Cardiac fibroblast (primary cell): ENCODE measurements at regions not wholly inside any gene's neighbourhood (a gene's known extent, or its start where the extent isn't known, plus 50 kb on each side); places are given as distances from the start of the nearest gene placed in this dataset.

Experiments
- DNase-seq, 2 donors: peaks; one replicate each; pipeline versions ENCODE4 v3.0.0 to v3.0.0-alpha.2; 2010; ENCODE audit warnings: low read depth in 2 of 2
- H3K4me3 ChIP-seq, 2 donors: replicated peaks in 1 of 2; 1 replicate in 1 of 2; 2 replicates in 1 of 2; pipeline ENCODE4 v1.5.1; 2011; ENCODE audit warnings: low read depth in 2 of 2, low read length in 2 of 2, mild to moderate bottlenecking in 2 of 2, moderate library complexity in 1 of 2
- TF ChIP-seq, protein P1 (sequence below): IDR thresholded peaks from one replicate; pipeline ENCODE4 v1.5.1; 2011; ENCODE audit warnings: low read depth, mild to moderate bottlenecking, low read length, inconsistent platforms

- no peak for DNase-seq
- TF ChIP-seq, protein P1, sequence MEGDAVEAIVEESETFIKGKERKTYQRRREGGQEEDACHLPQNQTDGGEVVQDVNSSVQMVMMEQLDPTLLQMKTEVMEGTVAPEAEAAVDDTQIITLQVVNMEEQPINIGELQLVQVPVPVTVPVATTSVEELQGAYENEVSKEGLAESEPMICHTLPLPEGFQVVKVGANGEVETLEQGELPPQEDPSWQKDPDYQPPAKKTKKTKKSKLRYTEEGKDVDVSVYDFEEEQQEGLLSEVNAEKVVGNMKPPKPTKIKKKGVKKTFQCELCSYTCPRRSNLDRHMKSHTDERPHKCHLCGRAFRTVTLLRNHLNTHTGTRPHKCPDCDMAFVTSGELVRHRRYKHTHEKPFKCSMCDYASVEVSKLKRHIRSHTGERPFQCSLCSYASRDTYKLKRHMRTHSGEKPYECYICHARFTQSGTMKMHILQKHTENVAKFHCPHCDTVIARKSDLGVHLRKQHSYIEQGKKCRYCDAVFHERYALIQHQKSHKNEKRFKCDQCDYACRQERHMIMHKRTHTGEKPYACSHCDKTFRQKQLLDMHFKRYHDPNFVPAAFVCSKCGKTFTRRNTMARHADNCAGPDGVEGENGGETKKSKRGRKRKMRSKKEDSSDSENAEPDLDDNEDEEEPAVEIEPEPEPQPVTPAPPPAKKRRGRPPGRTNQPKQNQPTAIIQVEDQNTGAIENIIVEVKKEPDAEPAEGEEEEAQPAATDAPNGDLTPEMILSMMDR: no peak
- no peak overlapping the region for H3K4me3 ChIP-seq
Measured at GRCh38 chr3:22111226-22111625, 360.2 kb upstream of the ZNF385D start.

GRCh38 chr3:22113453-22113852 lies 362.4 kb upstream of the ZNF385D start:
- TF ChIP-seq, protein P1: no peak
- peak in 1 of 2 donors; percentile 28 for DNase-seq
- no peak overlapping the region for H3K4me3 ChIP-seq

DNA sequence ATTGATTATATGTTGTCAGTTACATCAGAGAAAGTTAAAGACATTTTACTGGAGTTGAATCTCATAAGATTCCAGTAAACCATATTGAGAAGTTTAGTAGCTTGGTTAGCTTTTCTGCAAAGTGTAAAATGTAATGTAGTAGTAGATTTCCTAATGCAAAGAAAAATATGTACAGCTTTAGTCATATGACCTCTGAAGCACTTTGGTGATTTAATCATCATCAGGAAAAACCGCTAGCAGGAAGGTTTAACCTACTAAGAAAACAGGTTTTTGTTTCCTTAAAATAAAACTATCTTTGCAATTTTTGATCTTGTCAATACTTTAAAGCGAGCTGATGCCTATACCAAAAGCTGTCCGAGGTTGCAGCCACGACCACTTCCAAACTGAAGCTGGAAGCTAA lies 364.6 kb upstream of the ZNF385D start:
- no peak overlapping the region for H3K4me3 ChIP-seq
- TF ChIP-seq, protein P1: no peak
- peak in 1 of 2 donors; percentile 60 for DNase-seq

- H3K4me3 ChIP-seq: no peak overlapping the region
- TF ChIP-seq, protein P1: no peak
- peak; percentile 10 to 87 for DNase-seq
Measured at GRCh38 chr3:22117091-22117490, 366.1 kb upstream of the ZNF385D start.

GRCh38 chr3:22117751-22118346 lies 366.8 kb upstream of the ZNF385D start:
- TF ChIP-seq, protein P1: peak; percentile 48
- no peak overlapping the region for H3K4me3 ChIP-seq
- peak; percentile 67 to 85 for DNase-seq

- TF ChIP-seq, protein P1: no peak
- no peak for DNase-seq
Measured at GRCh38 chr3:22118542-22118941, 367.5 kb upstream of the ZNF385D start.

DNA sequence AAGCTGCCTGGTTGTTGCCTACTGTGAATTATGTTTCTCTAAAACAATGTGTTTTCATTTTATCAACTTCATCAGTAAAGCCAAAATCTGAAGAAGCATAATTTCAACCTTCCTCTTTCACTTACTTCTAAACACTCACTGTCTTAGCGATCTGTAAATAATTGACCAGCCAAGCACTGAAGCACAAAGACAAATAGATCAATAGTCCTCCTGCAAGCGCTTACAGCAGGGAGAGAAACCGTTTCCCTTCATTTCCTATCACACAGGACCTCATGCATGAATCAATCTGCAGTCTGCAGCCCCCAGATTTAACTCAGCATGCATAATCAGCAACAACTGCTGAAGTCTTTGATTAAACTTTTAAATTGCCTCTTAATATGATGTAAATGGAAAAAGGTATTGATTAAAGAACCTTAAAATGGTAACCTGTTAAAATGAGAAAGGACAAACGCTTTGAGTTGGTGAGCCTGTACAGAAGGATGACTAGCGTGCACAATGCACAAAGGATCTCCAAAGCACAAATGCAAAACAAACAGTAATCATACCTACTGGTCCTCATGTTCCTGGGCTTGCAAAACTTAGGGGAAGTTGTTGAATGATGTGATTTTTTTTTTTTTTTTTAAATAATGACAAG lies 370.2 kb upstream of the ZNF385D start:
- TF ChIP-seq, protein P1: no peak
- H3K4me3 ChIP-seq: no peak overlapping the region
- no peak for DNase-seq

More at GRCh38 chr3:22118542-22118941, 367.5 kb upstream of the ZNF385D start:
- no peak overlapping the region for H3K4me3 ChIP-seq
